Gastrocnemius medialis (tissue), 4 donors: ENCODE measurements at regions not wholly inside any gene's neighbourhood (a gene's known extent, or its start where the extent isn't known, plus 50 kb on each side); places are given as distances from the start of the nearest gene placed in this dataset.

Experiments used
- POLR2A ChIP-seq, 2 donors: fragments of 450-650 bp; IDR thresholded peaks; one replicate each; pipeline ENCODE4 v1.6.1; 2017; ENCODE audit warnings: antibody characterized with exemption in 2 of 2, mild to moderate bottlenecking in 2 of 2, moderate library complexity in 2 of 2
- TF ChIP-seq, protein P1 (sequence below), 5 experiments: fragments of 450-650 bp in 3 of 5; fragments of 200-600 bp in 2 of 5; sonication (generic) in 2 of 5; IDR thresholded peaks in 4 of 5; conservative IDR thresholded peaks in 1 of 5; 1 replicate in 4 of 5; 2 replicates in 1 of 5; pipeline ENCODE4 v1.5.1; 2016 to 2019; ENCODE audit warnings: antibody characterized with exemption in 5 of 5, mild to moderate bottlenecking in 3 of 5, moderate library complexity in 3 of 5

DNA sequence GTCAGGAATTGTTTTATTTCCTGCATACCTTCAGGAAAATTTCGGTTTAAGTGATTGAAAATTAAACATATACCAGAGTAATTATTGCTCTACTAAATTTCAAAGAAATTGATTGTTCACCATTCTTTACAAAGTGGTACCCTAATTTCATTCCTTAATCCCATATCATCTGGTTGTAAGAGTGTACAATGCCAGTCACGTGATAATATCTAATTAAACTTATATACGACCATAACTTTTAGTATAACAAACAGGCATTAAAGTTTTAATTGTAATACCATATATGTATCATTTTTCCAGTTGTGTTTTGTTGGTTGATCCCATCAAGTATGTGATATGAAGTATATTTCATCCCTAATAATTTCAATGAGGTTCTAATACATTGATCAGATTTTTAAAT is 74.8 kb upstream of the PLSCR5 start:
- no peak for TF ChIP-seq POLR2A (IDR thresholded peaks at IDR 0.05)
- TF ChIP-seq, protein P1, sequence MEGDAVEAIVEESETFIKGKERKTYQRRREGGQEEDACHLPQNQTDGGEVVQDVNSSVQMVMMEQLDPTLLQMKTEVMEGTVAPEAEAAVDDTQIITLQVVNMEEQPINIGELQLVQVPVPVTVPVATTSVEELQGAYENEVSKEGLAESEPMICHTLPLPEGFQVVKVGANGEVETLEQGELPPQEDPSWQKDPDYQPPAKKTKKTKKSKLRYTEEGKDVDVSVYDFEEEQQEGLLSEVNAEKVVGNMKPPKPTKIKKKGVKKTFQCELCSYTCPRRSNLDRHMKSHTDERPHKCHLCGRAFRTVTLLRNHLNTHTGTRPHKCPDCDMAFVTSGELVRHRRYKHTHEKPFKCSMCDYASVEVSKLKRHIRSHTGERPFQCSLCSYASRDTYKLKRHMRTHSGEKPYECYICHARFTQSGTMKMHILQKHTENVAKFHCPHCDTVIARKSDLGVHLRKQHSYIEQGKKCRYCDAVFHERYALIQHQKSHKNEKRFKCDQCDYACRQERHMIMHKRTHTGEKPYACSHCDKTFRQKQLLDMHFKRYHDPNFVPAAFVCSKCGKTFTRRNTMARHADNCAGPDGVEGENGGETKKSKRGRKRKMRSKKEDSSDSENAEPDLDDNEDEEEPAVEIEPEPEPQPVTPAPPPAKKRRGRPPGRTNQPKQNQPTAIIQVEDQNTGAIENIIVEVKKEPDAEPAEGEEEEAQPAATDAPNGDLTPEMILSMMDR (IDR thresholded peaks at IDR 0.05 in 4 of 5, conservative IDR thresholded peaks at IDR 0.05 in 1 of 5): no peak
